ENCODE measurements at regions not wholly inside any gene's neighbourhood (a gene's known extent, or its start where the extent isn't known, plus 50 kb on each side); places are given as distances from the start of the nearest gene placed in this dataset.
"Not testable (repeated sequence)": the region's sequence is repeated elsewhere in the genome, so short reads cannot be mapped to it uniquely, and the experiment has no call there.

GRCh38 chr5:72647806-72648205 is 140.6 kb upstream of the ZNF366 start:
- no peak for DNase-seq

- DNase-seq, result no peak
Observed at GRCh38 chr5:72646246-72646866, 139.1 kb upstream of the ZNF366 start.

GRCh38 chr5:72645064-72645846 is 138.0 kb upstream of the ZNF366 start:
- DNase-seq, result peak; percentile 20

DNA sequence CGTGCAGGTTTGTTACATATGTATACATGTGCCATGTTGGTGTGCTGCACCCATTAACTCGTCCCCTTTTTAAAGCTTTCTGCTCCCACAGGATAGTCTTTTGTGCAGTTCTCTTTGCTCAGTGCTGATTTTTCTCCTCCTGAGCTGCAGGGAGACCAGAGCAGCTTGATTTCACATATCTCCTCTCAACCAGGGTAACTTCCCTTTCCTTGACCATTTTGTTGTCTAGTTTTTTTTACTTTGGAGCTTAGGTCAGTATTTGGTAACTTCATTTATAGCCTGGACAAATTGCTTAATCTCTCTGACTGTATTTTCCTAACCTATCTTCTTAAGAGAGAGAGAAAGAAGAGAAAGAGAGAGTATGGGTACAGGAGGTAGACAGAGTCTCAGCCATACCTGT is 137.1 kb upstream of the ZNF366 start:
- DNase-seq, result no peak

GRCh38 chr5:72641164-72641563 is 134.0 kb upstream of the ZNF366 start:
- no peak for DNase-seq

GRCh38 chr5:72637058-72637457 is 129.8 kb upstream of the ZNF366 start:
- no peak for DNase-seq

DNA sequence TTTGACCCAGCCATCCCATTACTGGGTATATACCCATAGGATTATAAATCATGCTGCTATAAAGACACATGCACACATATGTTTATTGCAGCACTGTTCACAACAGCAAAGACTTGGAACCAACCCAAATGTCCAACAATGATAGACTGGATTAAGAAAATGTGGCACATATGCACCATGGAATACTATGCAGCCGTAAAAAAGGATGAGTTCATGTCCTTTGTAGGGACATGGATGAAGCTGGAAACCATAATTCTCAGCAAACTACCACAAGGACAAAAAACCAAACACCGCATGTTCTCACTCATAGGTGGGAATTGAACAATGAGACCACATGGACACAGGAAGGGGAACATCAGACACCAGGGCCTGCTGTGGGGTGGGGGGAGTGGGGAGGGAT is 129.4 kb upstream of the ZNF366 start:
- not testable (repeated sequence) for DNase-seq

- no peak for DNase-seq
Observed at GRCh38 chr5:72634444-72634843, 127.2 kb upstream of the ZNF366 start.

DNA sequence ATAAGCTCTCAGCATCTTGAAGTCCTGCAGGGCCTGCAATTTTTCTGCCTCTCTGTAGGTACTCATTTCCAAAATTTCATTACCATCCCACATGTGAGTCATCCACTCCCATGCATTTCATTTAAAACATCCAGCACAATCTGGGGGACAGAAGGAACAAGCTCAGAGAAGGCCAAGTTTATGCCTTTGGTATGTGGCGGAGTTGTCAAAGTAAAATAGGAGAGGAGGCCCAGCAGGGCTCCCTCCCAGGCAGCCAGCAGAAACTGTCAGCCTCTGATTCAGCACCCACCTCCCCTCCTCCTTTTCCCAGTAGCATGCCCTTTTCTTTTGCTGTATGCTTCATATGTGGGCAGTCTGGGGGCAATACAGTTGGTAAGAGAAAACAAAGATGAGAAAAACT is 126.4 kb upstream of the ZNF366 start:
- DNase-seq, result no peak

- DNase-seq, result no peak
Observed at GRCh38 chr5:72633041-72633445, 125.8 kb upstream of the ZNF366 start.

- DNase-seq, result no peak
Observed at GRCh38 chr5:72630721-72631120, 123.5 kb upstream of the ZNF366 start.

GRCh38 chr5:72630081-72630480 is 122.9 kb upstream of the ZNF366 start:
- no peak for DNase-seq

- DNase-seq, result no peak
Observed at GRCh38 chr5:72628771-72629371, 121.7 kb upstream of the ZNF366 start.

DNA sequence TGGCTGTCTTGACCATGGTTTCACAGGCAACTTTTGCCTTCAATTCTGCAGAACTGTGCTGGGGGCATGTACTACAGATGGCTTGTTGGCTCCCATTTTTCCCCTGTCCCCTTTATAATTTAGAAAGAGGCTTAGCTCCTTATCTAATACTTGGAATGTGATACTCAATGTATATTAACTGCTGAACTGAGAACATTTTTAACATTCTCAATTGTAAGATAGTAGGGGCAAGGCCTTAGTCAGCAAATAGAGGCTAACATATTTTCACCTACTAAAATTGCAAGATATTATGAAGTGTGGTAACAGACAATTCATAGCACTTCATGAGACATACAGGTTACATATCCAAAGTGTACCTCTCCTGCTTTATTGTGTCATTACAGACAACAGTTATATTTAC is 118.1 kb upstream of the ZNF366 start:
- DNase-seq, result no peak

GRCh38 chr5:72624641-72625236 is 117.5 kb upstream of the ZNF366 start:
- no peak for DNase-seq

DNA sequence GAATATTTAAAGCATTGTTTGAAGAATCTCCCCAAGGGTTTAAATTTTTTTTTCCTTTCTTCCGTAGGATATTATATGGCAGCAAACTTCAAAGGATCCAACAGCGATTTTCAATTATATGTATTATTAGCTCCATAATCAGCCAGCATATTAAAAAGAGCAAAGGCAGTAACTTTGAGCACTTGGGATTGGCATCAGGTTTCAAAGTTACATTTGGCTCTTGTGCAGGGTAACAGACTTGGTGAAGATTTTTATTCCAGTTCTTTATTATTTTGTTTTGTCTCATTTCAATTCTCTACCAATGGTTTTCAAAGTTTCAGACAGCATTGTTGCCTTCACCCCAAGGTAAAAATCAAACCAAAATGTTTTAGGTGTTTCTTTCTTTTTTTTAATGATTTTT is 116.7 kb upstream of the ZNF366 start:
- no peak for DNase-seq

DNA sequence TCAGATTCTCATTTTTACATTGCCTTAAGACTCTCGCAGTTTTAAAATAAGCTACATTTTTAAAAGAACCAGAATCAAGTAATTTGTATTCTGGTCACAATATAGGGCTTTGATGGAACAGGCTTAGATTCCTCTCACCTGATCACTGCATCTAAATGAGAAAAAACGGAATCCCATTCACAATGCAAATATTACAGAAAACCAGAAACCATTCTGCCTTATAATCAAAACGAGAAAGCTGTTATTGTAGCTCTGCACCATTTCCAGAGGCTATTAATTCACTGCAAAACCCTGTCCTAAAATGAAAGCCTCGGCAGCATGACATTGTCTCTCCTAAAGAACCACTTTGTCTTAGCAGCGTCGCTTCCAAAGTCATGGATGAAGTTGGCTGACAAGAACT is 116.1 kb upstream of the ZNF366 start:
- no peak for DNase-seq

- no peak for DNase-seq
Observed at GRCh38 chr5:72622170-72622760, 115.1 kb upstream of the ZNF366 start.

DNA sequence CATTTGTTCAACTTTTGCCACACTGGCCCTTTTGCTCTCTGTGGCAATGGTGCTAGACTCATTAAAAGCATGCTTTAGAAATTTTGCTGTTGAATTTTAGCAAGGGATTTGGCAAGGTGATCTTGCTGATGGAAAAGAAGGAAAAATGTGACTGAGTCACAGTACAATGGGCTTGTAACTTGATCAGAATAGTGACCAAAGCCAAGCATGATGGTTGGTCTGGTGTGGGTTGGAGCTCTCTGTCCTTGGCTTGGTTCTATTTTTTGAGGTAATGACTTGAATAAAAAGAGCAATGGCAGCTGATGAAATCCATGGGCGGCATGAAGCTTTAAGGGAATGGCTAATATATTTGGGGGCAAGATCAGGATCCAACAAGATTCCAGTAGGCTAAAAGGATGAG is 114.4 kb upstream of the ZNF366 start:
- DNase-seq, result no peak

GRCh38 chr5:72619677-72620076 is 112.5 kb upstream of the ZNF366 start:
- DNase-seq, result no peak

- no peak for DNase-seq
Observed at GRCh38 chr5:72619251-72619650, 112.0 kb upstream of the ZNF366 start.

GRCh38 chr5:72618708-72619107 is 111.5 kb upstream of the ZNF366 start:
- DNase-seq, result no peak

- DNase-seq, result no peak
Observed at GRCh38 chr5:72615061-72615460, 107.9 kb upstream of the ZNF366 start.

DNA sequence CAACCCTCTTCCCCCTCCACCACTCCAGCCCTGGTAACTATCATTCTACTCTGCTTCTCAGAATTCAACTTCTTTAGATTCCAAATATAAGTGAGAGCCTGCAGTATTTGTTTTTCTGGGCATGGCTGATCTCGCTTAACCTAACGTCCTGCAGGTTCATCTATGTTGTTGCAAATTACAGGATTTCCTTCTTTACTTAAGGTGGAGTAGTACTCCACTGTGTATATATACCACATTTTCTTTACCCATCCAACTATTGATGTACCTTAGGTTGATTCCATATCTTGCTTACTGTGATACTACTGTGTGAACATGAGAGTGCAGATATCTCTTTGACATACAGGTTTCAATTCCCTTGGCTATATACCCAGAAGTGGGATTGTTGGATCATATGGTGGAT is 106.3 kb upstream of the ZNF366 start:
- DNase-seq, result no peak

Measured in NCI-H82 (cell line).